Endothelial cell of umbilical vein (primary cell): ENCODE measurements at regions not wholly inside any gene's neighbourhood (a gene's known extent, or its start where the extent isn't known, plus 50 kb on each side); places are given as distances from the start of the nearest gene placed in this dataset.

ENCODE experiments used
- BruUV-seq: library from RNA; stranded (reverse); fragments of 400-500 nt; replicated peaks from 2 replicates; lab custom pipeline; 2021; lab: Mats Ljungman, UMichigan
- CTCF ChIA-PET: fragments of 300-600, 350-600 bp; sonication (Branson Sonifier 250); formaldehyde crosslinking; loops from one replicate; lab custom pipeline; 2021; ENCODE audit warnings: antibody characterized with exemption, inconsistent platforms; lab: Charles Lee
- POLR2A ChIA-PET: fragments of 300-600, 350-600 bp; sonication (Branson Sonifier 250); formaldehyde crosslinking; loops from one replicate; lab custom pipeline; 2021; ENCODE audit warnings: antibody characterized with exemption, inconsistent platforms; lab: Charles Lee
- DNase-seq: peaks from one replicate; pipeline ENCODE4 v3.0.0-alpha.2; 2011; ENCODE audit warnings: low read depth, low spot score
- FAIRE-seq: peaks from 2 replicates; lab custom pipeline; 2011; peaks lifted over from hg19 to GRCh38; lab: Jason Lieb, UNC
- H2AFZ ChIP-seq: 2 replicates; pipeline ENCODE4 v1.6.0; 2012; ENCODE audit warnings: low read depth, low read length, control low read depth, inconsistent platforms
- H3K27ac ChIP-seq: 2 replicates; pipeline ENCODE4 v1.5.1; 2011; ENCODE audit warnings: low read depth, mild to moderate bottlenecking, control low read depth, low read length, moderate library complexity; ENCODE audit not compliant: insufficient read depth
- H3K27me3 ChIP-seq, 2 experiments: 2 replicates each; pipeline versions ENCODE4 v1.6.0 to v1.6.1; 2011; ENCODE audit warnings: low read length in 2 of 2, mixed read lengths in 1 of 2; ENCODE audit not compliant: control insufficient read depth in 2 of 2, insufficient read depth in 2 of 2
- H3K36me3 ChIP-seq, 2 experiments: 2 replicates in 1 of 2; 3 replicates in 1 of 2; pipeline ENCODE4 v1.5.1; 2011; ENCODE audit warnings: low read length in 2 of 2, mild to moderate bottlenecking in 1 of 2, moderate library complexity in 1 of 2; ENCODE audit not compliant: control insufficient read depth in 2 of 2, insufficient read depth in 2 of 2; ENCODE audit errors: extremely low read depth in 1 of 2
- H3K4me1 ChIP-seq: 3 replicates; pipeline ENCODE4 v1.5.1; 2011; ENCODE audit warnings: mild to moderate bottlenecking, low read length; ENCODE audit not compliant: control insufficient read depth, insufficient read depth; ENCODE audit errors: extremely low read depth
- H3K4me2 ChIP-seq: 2 replicates; pipeline ENCODE4 v1.6.1; 2011; ENCODE audit warnings: low read length, control low read depth, mixed read lengths; ENCODE audit not compliant: insufficient read depth
- H3K4me3 ChIP-seq, 3 experiments: fragments of 200-600 bp in 1 of 3; sonication (generic), shearing (Covaris generic) in 1 of 3; replicated peaks in 1 of 3; 2 replicates each; pipeline ENCODE4 v1.5.1; 2011 to 2016; ENCODE audit warnings: control low read depth in 3 of 3, low read length in 3 of 3, mild to moderate bottlenecking in 2 of 3, inconsistent platforms in 1 of 3, low read depth in 1 of 3, moderate library complexity in 1 of 3; ENCODE audit not compliant: insufficient read depth in 1 of 3
- H3K79me2 ChIP-seq: 2 replicates; pipeline ENCODE4 v1.6.0; 2012; ENCODE audit warnings: low read length, inconsistent platforms; ENCODE audit not compliant: control insufficient read depth, insufficient read depth
- H3K9ac ChIP-seq: replicated peaks from 2 replicates; pipeline ENCODE3; 2011; ENCODE audit warnings: low read length, control low read depth; ENCODE audit not compliant: insufficient read depth; ENCODE audit errors: extremely low read depth
- H3K9me1 ChIP-seq: replicated peaks from 3 replicates; pipeline ENCODE4 v1.6.0; 2011; ENCODE audit warnings: mild to moderate bottlenecking, low read length; ENCODE audit not compliant: control insufficient read depth, insufficient read depth; ENCODE audit errors: extremely low read depth
- H3K9me3 ChIP-seq: replicated peaks from 2 replicates; pipeline ENCODE4 v1.5.1; 2012; ENCODE audit warnings: low read length, inconsistent platforms; ENCODE audit not compliant: control insufficient read depth, insufficient read depth
- H4K20me1 ChIP-seq: replicated peaks from 2 replicates; pipeline ENCODE3; 2011; ENCODE audit warnings: mild to moderate bottlenecking, low read length; ENCODE audit not compliant: control insufficient read depth, insufficient read depth; ENCODE audit errors: extremely low read depth
- EZH2 ChIP-seq: IDR thresholded peaks from 2 replicates; pipeline ENCODE4 v1.6.1; 2012; ENCODE audit warnings: borderline replicate concordance, low read depth, mild to moderate bottlenecking, moderate library complexity, low read length, inconsistent platforms; ENCODE audit not compliant: severe bottlenecking
- FOS ChIP-seq: IDR thresholded peaks from 2 replicates; pipeline ENCODE4 v1.6.1; 2011; ENCODE audit warnings: mild to moderate bottlenecking, low read length, moderate library complexity, borderline replicate concordance; ENCODE audit not compliant: insufficient read depth
- GATA2 ChIP-seq: IDR thresholded peaks from 2 replicates; pipeline ENCODE4 v1.7.0; 2011; ENCODE audit warnings: low read depth, mild to moderate bottlenecking, moderate library complexity, mixed read lengths, low read length; ENCODE audit not compliant: insufficient read length, insufficient read depth
- JUN ChIP-seq: IDR thresholded peaks from 2 replicates; pipeline ENCODE4 v1.6.1; 2011; ENCODE audit warnings: borderline replicate concordance, low read depth; ENCODE audit not compliant: insufficient read length, insufficient read depth
- MYC ChIP-seq: IDR thresholded peaks from one replicate; pipeline ENCODE4 v1.6.1; 2011; ENCODE audit warnings: mild to moderate bottlenecking, low read depth, low read length
- POLR2A ChIP-seq: IDR thresholded peaks from 2 replicates; pipeline ENCODE4 v1.6.1; 2012; ENCODE audit warnings: low read depth, mild to moderate bottlenecking, control low read depth, low read length
- POLR2AphosphoS5 ChIP-seq: IDR thresholded peaks from 2 replicates; pipeline ENCODE4 v1.6.1; 2012; ENCODE audit warnings: low read depth, mild to moderate bottlenecking, control low read depth, low read length, moderate library complexity; ENCODE audit not compliant: insufficient read depth
- dilution Hi-C: fragments of 300-500 bp; cut with MboI; formaldehyde crosslinking; loops from one replicate; pipeline ENCODE4 v1.15.0; 2019; ENCODE audit warnings: low sequenced_read_pairs; ENCODE audit not compliant: extremely low pct_ligation_motif_present
- intact Hi-C: fragments of 100-400 bp; cut with micrococcal nuclease; formaldehyde crosslinking; loops from one replicate; pipeline ENCODE4 v1.10.0; 2022
- TF ChIP-seq, protein P1 (sequence below): IDR thresholded peaks from 2 replicates; pipeline ENCODE4 v1.6.1; 2011; ENCODE audit not compliant: insufficient read depth, insufficient read length
- TF ChIP-seq, protein P2 (sequence below), 2 donors: IDR thresholded peaks; 1 replicate in 1 of 2; 2 replicates in 1 of 2; pipeline ENCODE4 v1.5.1; 2011; ENCODE audit warnings: low read length in 2 of 2, mild to moderate bottlenecking in 2 of 2, moderate library complexity in 2 of 2, control low read depth in 1 of 2, inconsistent platforms in 1 of 2, low read depth in 1 of 2; ENCODE audit not compliant: insufficient read depth in 1 of 2; ENCODE audit errors: extremely low read depth in 1 of 2

- Histone ChIP-seq H3K9me1 (no peaks in the 10 kb centered on the region), H3K4me1 (no peaks in the 10 kb centered on the region), H3K4me2 (no peak overlapping the region), H3K9me3 (no peaks in the 10 kb centered on the region), H3K4me3 (no peak overlapping the region), H3K9ac (no peak overlapping the region), H3K79me2 (no peaks in the 10 kb centered on the region), H3K27ac (no peak overlapping the region), H3K36me3 (no peaks in the 10 kb centered on the region), H4K20me1 (no peaks in the 10 kb centered on the region), H3K27me3 (no peaks in the 10 kb centered on the region), H2AFZ (no peak overlapping the region)
- no peak for TF ChIP-seq POLR2A
- TF ChIP-seq POLR2AphosphoS5 = no peak
- TF ChIP-seq MYC = no peak
- no peak for TF ChIP-seq JUN
- no peak for TF ChIP-seq GATA2
- TF ChIP-seq EZH2 = no peak
- TF ChIP-seq, protein P1, sequence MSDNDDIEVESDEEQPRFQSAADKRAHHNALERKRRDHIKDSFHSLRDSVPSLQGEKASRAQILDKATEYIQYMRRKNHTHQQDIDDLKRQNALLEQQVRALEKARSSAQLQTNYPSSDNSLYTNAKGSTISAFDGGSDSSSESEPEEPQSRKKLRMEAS = no peak
- TF ChIP-seq FOS = no peak
- TF ChIP-seq, protein P2, sequence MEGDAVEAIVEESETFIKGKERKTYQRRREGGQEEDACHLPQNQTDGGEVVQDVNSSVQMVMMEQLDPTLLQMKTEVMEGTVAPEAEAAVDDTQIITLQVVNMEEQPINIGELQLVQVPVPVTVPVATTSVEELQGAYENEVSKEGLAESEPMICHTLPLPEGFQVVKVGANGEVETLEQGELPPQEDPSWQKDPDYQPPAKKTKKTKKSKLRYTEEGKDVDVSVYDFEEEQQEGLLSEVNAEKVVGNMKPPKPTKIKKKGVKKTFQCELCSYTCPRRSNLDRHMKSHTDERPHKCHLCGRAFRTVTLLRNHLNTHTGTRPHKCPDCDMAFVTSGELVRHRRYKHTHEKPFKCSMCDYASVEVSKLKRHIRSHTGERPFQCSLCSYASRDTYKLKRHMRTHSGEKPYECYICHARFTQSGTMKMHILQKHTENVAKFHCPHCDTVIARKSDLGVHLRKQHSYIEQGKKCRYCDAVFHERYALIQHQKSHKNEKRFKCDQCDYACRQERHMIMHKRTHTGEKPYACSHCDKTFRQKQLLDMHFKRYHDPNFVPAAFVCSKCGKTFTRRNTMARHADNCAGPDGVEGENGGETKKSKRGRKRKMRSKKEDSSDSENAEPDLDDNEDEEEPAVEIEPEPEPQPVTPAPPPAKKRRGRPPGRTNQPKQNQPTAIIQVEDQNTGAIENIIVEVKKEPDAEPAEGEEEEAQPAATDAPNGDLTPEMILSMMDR (IDR thresholded peaks at IDR 0.05; ENCODE audit: extremely low read depth in 1 of 2, insufficient read depth in 1 of 2, low read depth in 1 of 2, low read length in 2 of 2) = no peak
- BruUV-seq = no TSS peak
- dilution Hi-C loops = no loop called here
- DNase-seq (no peak), FAIRE-seq (no peak)
- POLR2A ChIA-PET = no interaction called here
- intact Hi-C loops = no loop called here
- CTCF ChIA-PET = no interaction called here
Measured at GRCh38 chr1:83024251-83024767, 974.6 kb downstream of the TTLL7 start.
